ENCODE measurements at regions not wholly inside any gene's neighbourhood (a gene's known extent, or its start where the extent isn't known, plus 50 kb on each side); places are given as distances from the start of the nearest gene placed in this dataset.

GRCh38 chr6:112787371-112787770 lies 440.2 kb downstream of the RFPL4B start:
- DNase-seq (ENCODE audit: low read depth), result no peak
- no peak overlapping the region for H3K4me3 ChIP-seq (ENCODE audit: low read depth, low read length)
- TF ChIP-seq CTCF (IDR thresholded peaks at IDR 0.05; ENCODE audit: insufficient read depth, low read depth, low read length), result no peak

- no peak for DNase-seq (ENCODE audit: low read depth)
- TF ChIP-seq CTCF (IDR thresholded peaks at IDR 0.05; ENCODE audit: insufficient read depth, low read depth, low read length), result no peak
- H3K4me3 ChIP-seq (ENCODE audit: low read depth, low read length), result no peak overlapping the region
Measured at GRCh38 chr6:112795316-112795715, 448.2 kb downstream of the RFPL4B start.

- no peak for TF ChIP-seq CTCF (IDR thresholded peaks at IDR 0.05; ENCODE audit: insufficient read depth, low read depth, low read length)
- H3K4me3 ChIP-seq (ENCODE audit: low read depth, low read length), result no peak overlapping the region
- no peak for DNase-seq (ENCODE audit: low read depth)
Measured at GRCh38 chr6:112796712-112797111, 449.6 kb downstream of the RFPL4B start.

- DNase-seq (ENCODE audit: low read depth), result no peak
- TF ChIP-seq CTCF (IDR thresholded peaks at IDR 0.05; ENCODE audit: insufficient read depth, low read depth, low read length), result no peak
- no peak overlapping the region for H3K4me3 ChIP-seq (ENCODE audit: low read depth, low read length)
Measured at GRCh38 chr6:112799889-112800288, 452.8 kb downstream of the RFPL4B start.

GRCh38 chr6:112800439-112800838 lies 453.3 kb downstream of the RFPL4B start:
- H3K4me3 ChIP-seq (ENCODE audit: low read depth, low read length), result no peak overlapping the region
- TF ChIP-seq CTCF (IDR thresholded peaks at IDR 0.05; ENCODE audit: insufficient read depth, low read depth, low read length), result no peak
- DNase-seq (ENCODE audit: low read depth), result no peak

- DNase-seq (ENCODE audit: low read depth), result no peak
- no peak for TF ChIP-seq CTCF (IDR thresholded peaks at IDR 0.05; ENCODE audit: insufficient read depth, low read depth, low read length)
Measured at GRCh38 chr6:112800916-112801315, 453.8 kb downstream of the RFPL4B start.

GRCh38 chr6:112801468-112802080 lies 454.4 kb downstream of the RFPL4B start:
- no peak for TF ChIP-seq CTCF (IDR thresholded peaks at IDR 0.05; ENCODE audit: insufficient read depth, low read depth, low read length)
- no peak overlapping the region for H3K4me3 ChIP-seq (ENCODE audit: low read depth, low read length)
- DNase-seq (ENCODE audit: low read depth), result no peak

More at GRCh38 chr6:112800916-112801315, 453.8 kb downstream of the RFPL4B start:
- H3K4me3 ChIP-seq (ENCODE audit: low read depth, low read length), result no peak overlapping the region

Data from fibroblast of villous mesenchyme (primary cell).